SK-N-MC (cell line): ENCODE measurements at regions not wholly inside any gene's neighbourhood (a gene's known extent, or its start where the extent isn't known, plus 50 kb on each side); places are given as distances from the start of the nearest gene placed in this dataset.
"Not testable (repeated sequence)": the region's sequence is repeated elsewhere in the genome, so short reads cannot be mapped to it uniquely, and the experiment has no call there.

ENCODE experiments used
- DNase-seq: peaks from one replicate; pipeline ENCODE4 v3.0.0-alpha.2; 2011; ENCODE audit warnings: low read depth, low spot score
- H3K27ac ChIP-seq: fragments of 200-600 bp; sonication (generic); 2 replicates; pipeline ENCODE4 v1.5.1; 2016; ENCODE audit warnings: mixed run types
- H3K36me3 ChIP-seq: fragments of 200-600 bp; sonication (generic); 2 replicates; pipeline ENCODE4 v1.6.1; 2017; ENCODE audit warnings: antibody characterized with exemption, low read length, mixed read lengths; ENCODE audit not compliant: insufficient read depth
- H3K4me3 ChIP-seq: fragments of 200-600 bp; sonication (generic); 2 replicates; pipeline ENCODE4 v1.5.1; 2016
- H3K9ac ChIP-seq: fragments of 200-600 bp; sonication (generic); 2 replicates; pipeline ENCODE4 v1.8.0; 2017; ENCODE audit warnings: mixed run types, mixed read lengths; ENCODE audit not compliant: insufficient read length
- H3K9me3 ChIP-seq: fragments of 200-600 bp; sonication (generic); 2 replicates; pipeline ENCODE4 v1.6.1; 2017; ENCODE audit warnings: low read depth, mild to moderate bottlenecking, antibody characterized with exemption, low read length, moderate library complexity, mixed read lengths
- EZH2 ChIP-seq: fragments of 200-600 bp; sonication (generic); IDR thresholded peaks from one replicate; pipeline ENCODE4 v1.6.1; 2017; ENCODE audit warnings: antibody characterized with exemption
- FOXP2 ChIP-seq: optimal IDR thresholded peaks from 2 replicates; pipeline ENCODE3; 2011; ENCODE audit warnings: mild to moderate bottlenecking, moderate library complexity; ENCODE audit not compliant: insufficient read depth; ENCODE audit errors: extremely low read length, control extremely low read depth
- POLR2AphosphoS5 ChIP-seq: IDR thresholded peaks from 2 replicates; pipeline ENCODE4 v1.6.1; 2012; ENCODE audit warnings: mild to moderate bottlenecking, low read depth, low read length, borderline replicate concordance

GRCh38 chr6:1468126-1468525 is 78.8 kb downstream of the FOXF2 start:
- TF ChIP-seq FOXP2 = no peak
- TF ChIP-seq EZH2 = no peak
- no peak for TF ChIP-seq POLR2AphosphoS5
- Histone ChIP-seq H3K9me3 (no peaks in the 10 kb centered on the region), H3K9ac (no peak overlapping the region), H3K36me3 (no peaks in the 10 kb centered on the region), H3K27ac (no peak overlapping the region), H3K4me3 (no peak overlapping the region)
- DNase-seq = no peak

GRCh38 chr6:1470040-1470439 is 80.7 kb downstream of the FOXF2 start:
- TF ChIP-seq POLR2AphosphoS5 = no peak
- TF ChIP-seq FOXP2 = no peak
- no peak for TF ChIP-seq EZH2
- no peaks in the 10 kb centered on the region for H3K9me3 ChIP-seq
- no peak overlapping the region for H3K9ac ChIP-seq

GRCh38 chr6:1472643-1473042 is 83.3 kb downstream of the FOXF2 start:
- no peak overlapping the region for H3K9ac ChIP-seq
- H3K36me3 ChIP-seq = no peaks in the 10 kb centered on the region
- DNase-seq = no peak
- no peak for TF ChIP-seq POLR2AphosphoS5
- no peak for TF ChIP-seq EZH2
- no peak for TF ChIP-seq FOXP2
- no peak overlapping the region for H3K4me3 ChIP-seq
- H3K27ac ChIP-seq = no peak overlapping the region
- no peaks in the 10 kb centered on the region for H3K9me3 ChIP-seq

More at GRCh38 chr6:1470040-1470439, 80.7 kb downstream of the FOXF2 start:
- no peak for DNase-seq
- H3K4me3 ChIP-seq = no peak overlapping the region
- no peaks in the 10 kb centered on the region for H3K36me3 ChIP-seq
- H3K27ac ChIP-seq = no peak overlapping the region

DNA sequence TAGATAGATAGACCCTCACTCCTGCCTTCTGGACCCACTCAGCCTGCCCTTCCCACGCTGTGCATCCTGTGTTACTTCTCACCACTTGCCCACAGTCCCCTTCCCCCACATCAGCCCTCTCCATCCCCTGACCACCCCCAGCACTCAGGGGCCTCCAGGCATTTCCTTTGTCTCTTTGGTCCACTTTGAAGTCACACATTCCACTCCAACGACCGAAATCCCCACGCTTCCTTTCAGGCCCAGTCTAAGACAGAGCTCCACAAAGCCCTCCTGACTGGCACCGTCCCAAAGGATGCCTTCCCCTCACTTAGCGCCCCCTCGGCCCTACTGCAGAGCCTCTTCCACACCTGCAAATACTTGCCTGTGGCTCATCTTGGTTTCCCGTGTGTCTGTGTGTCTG is 83.8 kb downstream of the FOXF2 start:
- Histone ChIP-seq H3K27ac (no peak overlapping the region), H3K9ac (no peak overlapping the region), H3K9me3 (no peaks in the 10 kb centered on the region), H3K36me3 (no peaks in the 10 kb centered on the region), H3K4me3 (no peak overlapping the region)
- DNase-seq = no peak
- no peak for TF ChIP-seq EZH2
- no peak for TF ChIP-seq FOXP2
- TF ChIP-seq POLR2AphosphoS5 = no peak

DNA sequence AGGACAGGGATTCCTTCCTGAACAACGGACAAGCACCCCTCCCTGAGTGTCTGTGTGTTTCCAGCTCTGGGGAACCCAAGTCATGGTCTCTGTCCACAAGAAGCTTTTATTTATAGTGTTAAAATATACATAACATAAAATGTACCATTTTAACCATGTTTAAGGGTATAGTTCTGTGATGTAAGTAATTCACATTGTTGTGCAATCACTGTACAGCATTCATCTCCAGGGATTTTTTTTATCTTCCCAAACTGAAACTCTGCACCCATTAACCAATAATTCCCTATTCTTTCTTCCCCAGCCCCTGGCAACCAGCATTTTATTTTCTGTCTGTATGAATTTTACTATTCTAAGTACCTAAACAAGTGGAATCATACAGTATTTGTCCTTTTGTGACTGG is 84.2 kb downstream of the FOXF2 start:
- Histone ChIP-seq H3K4me3 (no peak overlapping the region), H3K36me3 (no peaks in the 10 kb centered on the region), H3K9me3 (no peaks in the 10 kb centered on the region), H3K27ac (no peak overlapping the region), H3K9ac (no peak overlapping the region)
- no peak for TF ChIP-seq POLR2AphosphoS5
- TF ChIP-seq EZH2 = no peak
- TF ChIP-seq FOXP2 = no peak
- no peak for DNase-seq

GRCh38 chr6:1474205-1474604 is 84.8 kb downstream of the FOXF2 start:
- Histone ChIP-seq H3K4me3 (no peak overlapping the region), H3K9me3 (no peaks in the 10 kb centered on the region), H3K36me3 (no peaks in the 10 kb centered on the region), H3K27ac (no peak overlapping the region), H3K9ac (no peak overlapping the region)
- no peak for DNase-seq
- TF ChIP-seq EZH2 (no peak), POLR2AphosphoS5 (no peak), FOXP2 (no peak)

DNA sequence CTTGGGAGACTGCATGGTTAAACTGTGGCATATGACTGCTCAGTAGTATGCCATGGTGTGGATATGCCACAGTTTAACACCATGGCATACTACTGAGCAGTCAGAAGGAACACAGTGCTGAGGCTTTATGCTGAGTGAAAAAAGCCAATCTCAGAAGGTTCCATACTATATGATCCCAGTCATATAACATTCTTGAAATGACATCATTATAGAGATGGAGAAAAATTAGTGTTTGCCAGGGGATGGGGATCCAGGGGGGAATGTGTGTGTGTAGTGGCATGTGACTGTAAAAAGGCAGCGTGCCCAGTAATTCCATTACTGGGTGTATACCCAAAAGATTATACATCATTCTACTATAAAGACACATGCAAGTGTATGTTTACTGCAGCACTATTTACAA is 85.8 kb downstream of the FOXF2 start:
- no peaks in the 10 kb centered on the region for H3K9me3 ChIP-seq
- H3K36me3 ChIP-seq = no peaks in the 10 kb centered on the region
- no peak overlapping the region for H3K27ac ChIP-seq
- H3K9ac ChIP-seq = no peak overlapping the region
- DNase-seq = no peak
- no peak overlapping the region for H3K4me3 ChIP-seq
- TF ChIP-seq EZH2 = no peak
- TF ChIP-seq FOXP2 = no peak
- TF ChIP-seq POLR2AphosphoS5 = no peak

GRCh38 chr6:1477432-1478090 is 88.2 kb downstream of the FOXF2 start:
- no peaks in the 10 kb centered on the region for H3K36me3 ChIP-seq
- H3K4me3 ChIP-seq = no peak overlapping the region
- no peak for TF ChIP-seq EZH2
- no peak for TF ChIP-seq POLR2AphosphoS5
- TF ChIP-seq FOXP2 = no peak
- H3K27ac ChIP-seq = no peak overlapping the region
- no peaks in the 10 kb centered on the region for H3K9me3 ChIP-seq
- no peak overlapping the region for H3K9ac ChIP-seq
- no peak for DNase-seq

DNA sequence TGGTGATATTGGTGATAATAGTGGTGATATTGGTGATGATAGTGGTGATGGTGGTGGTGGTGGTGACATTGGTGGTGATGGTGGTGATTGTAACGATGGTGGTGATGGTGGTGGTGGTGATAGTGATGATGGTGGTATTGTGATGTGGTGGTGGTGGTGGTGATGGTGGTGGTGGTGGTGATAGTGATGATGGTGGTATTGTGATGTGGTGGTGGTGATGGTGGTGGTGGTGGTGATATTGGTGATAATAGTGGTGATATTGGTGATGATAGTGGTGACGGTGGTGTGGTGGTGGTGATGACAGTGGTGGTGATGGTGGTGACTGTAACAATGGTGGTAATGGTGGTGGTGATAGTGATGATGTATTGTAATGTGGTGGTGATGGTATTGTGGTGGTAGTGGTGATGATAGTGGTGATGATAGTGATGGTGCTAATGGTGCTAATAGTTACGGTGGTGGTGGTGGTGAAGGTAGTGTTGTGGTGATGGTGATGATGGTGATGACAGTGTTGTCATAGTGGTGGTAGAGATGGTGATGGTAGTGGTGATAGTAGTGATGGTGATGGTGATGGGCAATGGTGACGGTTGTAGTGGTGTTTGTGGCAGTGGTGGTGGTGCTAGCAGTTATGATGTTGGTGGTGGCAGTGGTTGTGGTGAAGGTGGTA is 88.9 kb downstream of the FOXF2 start:
- not testable (repeated sequence) for H3K27ac ChIP-seq, H3K9me3 ChIP-seq, H3K36me3 ChIP-seq, DNase-seq, H3K9ac ChIP-seq, H3K4me3 ChIP-seq
